Central memory CD8-positive, alpha-beta T cell (primary cell): ENCODE measurements at regions not wholly inside any gene's neighbourhood (a gene's known extent, or its start where the extent isn't known, plus 50 kb on each side); places are given as distances from the start of the nearest gene placed in this dataset.

Source experiments
- ATAC-seq: fragments of 150-1000 bp; cut with Tn5 transposase; replicated peaks from 2 replicates; pipeline ENCODE4 v1.10.0; 2022; ENCODE audit warnings: mild to moderate bottlenecking, moderate FRiP score, moderate number of reproducible peaks; ENCODE audit not compliant: poor library complexity, severe bottlenecking; ENCODE audit errors: extremely low read depth
- DNase-seq, 2 donors: peaks; one replicate each; pipeline ENCODE4 v3.0.0; 2021; ENCODE audit warnings: low spot score in 2 of 2
- H3K27ac Mint-ChIP-seq: one replicate; pipeline ENCODE4 v1.8.0; 2022; ENCODE audit warnings: low read depth, mild to moderate bottlenecking, moderate library complexity, mixed read lengths
- H3K27me3 Mint-ChIP-seq: one replicate; pipeline ENCODE4 v1.8.0; 2022; ENCODE audit warnings: mixed read lengths
- H3K36me3 Mint-ChIP-seq: one replicate; pipeline ENCODE4 v1.8.0; 2022; ENCODE audit warnings: mild to moderate bottlenecking, moderate library complexity, mixed read lengths; ENCODE audit not compliant: insufficient read depth
- H3K4me1 Mint-ChIP-seq: one replicate; pipeline ENCODE4 v1.8.0; 2022; ENCODE audit warnings: mixed read lengths
- H3K4me3 Mint-ChIP-seq: one replicate; pipeline ENCODE4 v1.8.0; 2022; ENCODE audit warnings: mild to moderate bottlenecking, moderate library complexity, mixed read lengths
- H3K9me3 Mint-ChIP-seq: one replicate; pipeline ENCODE4 v1.8.0; 2022; ENCODE audit warnings: mixed read lengths

GRCh38 chr6:165186441-165187205, 122.8 kb downstream of the C6orf118 start:
- no peak overlapping the region for H3K27ac Mint-ChIP-seq
- H3K27me3 Mint-ChIP-seq: no peaks in the 10 kb centered on the region
- DNase-seq: no peak
- H3K36me3 Mint-ChIP-seq: no peaks in the 10 kb centered on the region
- H3K4me1 Mint-ChIP-seq: no peaks in the 10 kb centered on the region
- no peak overlapping the region for H3K4me3 Mint-ChIP-seq
- ATAC-seq: no peak
- peaks cover 22% of the 10 kb centered on the region for H3K9me3 Mint-ChIP-seq

- Mint-ChIP-seq H3K9me3 (peaks cover 25% of the 10 kb centered on the region), H3K36me3 (no peaks in the 10 kb centered on the region), H3K27ac (no peak overlapping the region), H3K4me1 (no peaks in the 10 kb centered on the region), H3K27me3 (no peaks in the 10 kb centered on the region), H3K4me3 (no peak overlapping the region)
- ATAC-seq (no peak), DNase-seq (no peak)
Measured at GRCh38 chr6:165186041-165186440, 123.4 kb downstream of the C6orf118 start.

GRCh38 chr6:165184192-165184979, 125.0 kb downstream of the C6orf118 start:
- DNase-seq: no peak
- H3K27me3 Mint-ChIP-seq: no peaks in the 10 kb centered on the region
- H3K4me1 Mint-ChIP-seq: no peaks in the 10 kb centered on the region
- no peak overlapping the region for H3K4me3 Mint-ChIP-seq
- no peaks in the 10 kb centered on the region for H3K36me3 Mint-ChIP-seq
- ATAC-seq: no peak
- H3K9me3 Mint-ChIP-seq: peaks cover 25% of the 10 kb centered on the region
- no peak overlapping the region for H3K27ac Mint-ChIP-seq

- Mint-ChIP-seq H3K27ac (no peak overlapping the region), H3K27me3 (no peaks in the 10 kb centered on the region), H3K4me1 (no peaks in the 10 kb centered on the region), H3K9me3 (peaks cover 30% of the 10 kb centered on the region), H3K4me3 (no peak overlapping the region), H3K36me3 (no peaks in the 10 kb centered on the region)
- ATAC-seq (no peak), DNase-seq (no peak)
Measured at GRCh38 chr6:165183496-165184140, 125.8 kb downstream of the C6orf118 start.

GRCh38 chr6:165183071-165183470, 126.3 kb downstream of the C6orf118 start:
- Mint-ChIP-seq H3K4me3 (no peak overlapping the region), H3K4me1 (no peaks in the 10 kb centered on the region), H3K27me3 (no peaks in the 10 kb centered on the region), H3K9me3 (peaks cover 28% of the 10 kb centered on the region), H3K36me3 (no peaks in the 10 kb centered on the region), H3K27ac (no peak overlapping the region)
- ATAC-seq (no peak), DNase-seq (no peak)

- ATAC-seq (no peak), DNase-seq (no peak)
- Mint-ChIP-seq H3K4me3 (no peak overlapping the region), H3K9me3 (peaks cover 27% of the 10 kb centered on the region), H3K4me1 (no peaks in the 10 kb centered on the region), H3K27ac (no peak overlapping the region), H3K36me3 (no peaks in the 10 kb centered on the region), H3K27me3 (no peaks in the 10 kb centered on the region)
Measured at GRCh38 chr6:165181951-165182414, 127.4 kb downstream of the C6orf118 start.

GRCh38 chr6:165178056-165178455, 131.3 kb downstream of the C6orf118 start:
- H3K9me3 Mint-ChIP-seq: peaks cover 21% of the 10 kb centered on the region
- H3K4me1 Mint-ChIP-seq: no peaks in the 10 kb centered on the region
- no peaks in the 10 kb centered on the region for H3K27me3 Mint-ChIP-seq
- H3K4me3 Mint-ChIP-seq: no peak overlapping the region
- ATAC-seq (no peak), DNase-seq (no peak)
- H3K27ac Mint-ChIP-seq: no peak overlapping the region
- H3K36me3 Mint-ChIP-seq: no peaks in the 10 kb centered on the region

- H3K27me3 Mint-ChIP-seq: no peaks in the 10 kb centered on the region
- DNase-seq: no peak
- no peak overlapping the region for H3K4me3 Mint-ChIP-seq
- H3K4me1 Mint-ChIP-seq: no peaks in the 10 kb centered on the region
- no peak overlapping the region for H3K27ac Mint-ChIP-seq
- H3K9me3 Mint-ChIP-seq: peaks cover 22% of the 10 kb centered on the region
- no peak for ATAC-seq
- no peaks in the 10 kb centered on the region for H3K36me3 Mint-ChIP-seq
Measured at GRCh38 chr6:165173484-165173883, 135.9 kb downstream of the C6orf118 start.

GRCh38 chr6:165167861-165168260, 141.5 kb downstream of the C6orf118 start:
- DNase-seq (no peak), ATAC-seq (no peak)
- Mint-ChIP-seq H3K36me3 (no peaks in the 10 kb centered on the region), H3K27me3 (no peaks in the 10 kb centered on the region), H3K27ac (no peak overlapping the region), H3K4me1 (no peaks in the 10 kb centered on the region), H3K4me3 (no peak overlapping the region), H3K9me3 (peaks cover 27% of the 10 kb centered on the region)

- H3K36me3 Mint-ChIP-seq: no peaks in the 10 kb centered on the region
- no peaks in the 10 kb centered on the region for H3K4me1 Mint-ChIP-seq
- no peak for ATAC-seq
- no peak overlapping the region for H3K4me3 Mint-ChIP-seq
- no peak overlapping the region for H3K27ac Mint-ChIP-seq
- H3K27me3 Mint-ChIP-seq: no peaks in the 10 kb centered on the region
- DNase-seq: no peak
- peaks cover 27% of the 10 kb centered on the region for H3K9me3 Mint-ChIP-seq
Measured at GRCh38 chr6:165167311-165167710, 142.1 kb downstream of the C6orf118 start.

GRCh38 chr6:165163519-165163918, 145.9 kb downstream of the C6orf118 start:
- no peak overlapping the region for H3K4me3 Mint-ChIP-seq
- no peaks in the 10 kb centered on the region for H3K4me1 Mint-ChIP-seq
- H3K9me3 Mint-ChIP-seq: peaks cover 21% of the 10 kb centered on the region
- no peak for ATAC-seq
- H3K27ac Mint-ChIP-seq: no peak overlapping the region
- H3K27me3 Mint-ChIP-seq: no peaks in the 10 kb centered on the region
- H3K36me3 Mint-ChIP-seq: peaks cover 1% of the 10 kb centered on the region
- no peak for DNase-seq

- Mint-ChIP-seq H3K36me3 (peaks cover 1% of the 10 kb centered on the region), H3K27me3 (no peaks in the 10 kb centered on the region), H3K4me1 (no peaks in the 10 kb centered on the region), H3K27ac (no peak overlapping the region), H3K9me3 (peaks cover 17% of the 10 kb centered on the region), H3K4me3 (no peak overlapping the region)
- no peak for ATAC-seq
- DNase-seq: no peak
Measured at GRCh38 chr6:165159460-165159859, 149.9 kb downstream of the C6orf118 start.
